HG02884 (cell line): ENCODE measurements at regions not wholly inside any gene's neighbourhood (a gene's known extent, or its start where the extent isn't known, plus 50 kb on each side); places are given as distances from the start of the nearest gene placed in this dataset.

Experiments
- ATAC-seq: cut with Tn5 transposase; IDR thresholded peaks from one replicate; pipeline ENCODE4 v1.9.1; 2021; ENCODE audit warnings: mild to moderate bottlenecking, moderate library complexity; ENCODE audit not compliant: unreplicated experiment

- no peak for ATAC-seq
These were observed 384.1 kb upstream of the PLXNA2 start for GRCh38 chr1:208628022-208628914.

- no peak for ATAC-seq
These were observed 386.9 kb upstream of the PLXNA2 start for GRCh38 chr1:208631092-208631491.

- no peak for ATAC-seq
These were observed 387.3 kb upstream of the PLXNA2 start for GRCh38 chr1:208631506-208631905.

GRCh38 chr1:208634346-208635140, 390.4 kb upstream of the PLXNA2 start:
- ATAC-seq = no peak

- no peak for ATAC-seq
These were observed 393.0 kb upstream of the PLXNA2 start for GRCh38 chr1:208637181-208637580.

- ATAC-seq = no peak
These were observed 395.2 kb upstream of the PLXNA2 start for GRCh38 chr1:208639382-208639781.

- no peak for ATAC-seq
These were observed 396.1 kb upstream of the PLXNA2 start for GRCh38 chr1:208640295-208640694.

GRCh38 chr1:208641579-208642280, 397.5 kb upstream of the PLXNA2 start:
- no peak for ATAC-seq

GRCh38 chr1:208643005-208643597, 398.9 kb upstream of the PLXNA2 start:
- ATAC-seq = no peak

GRCh38 chr1:208644401-208645160, 400.4 kb upstream of the PLXNA2 start:
- no peak for ATAC-seq

GRCh38 chr1:208646431-208646830, 402.2 kb upstream of the PLXNA2 start:
- no peak for ATAC-seq

- ATAC-seq = no peak
These were observed 404.0 kb upstream of the PLXNA2 start for GRCh38 chr1:208648146-208648545.

GRCh38 chr1:208652296-208653160, 408.3 kb upstream of the PLXNA2 start:
- peak; percentile 95 for ATAC-seq

GRCh38 chr1:208653426-208653825, 409.2 kb upstream of the PLXNA2 start:
- ATAC-seq = no peak

GRCh38 chr1:208654241-208654640, 410.1 kb upstream of the PLXNA2 start:
- ATAC-seq = no peak

GRCh38 chr1:208665936-208666335, 421.8 kb upstream of the PLXNA2 start:
- no peak for ATAC-seq

GRCh38 chr1:208668991-208669390, 424.8 kb upstream of the PLXNA2 start:
- no peak for ATAC-seq

GRCh38 chr1:208670778-208671177, 426.6 kb upstream of the PLXNA2 start:
- ATAC-seq = no peak
